Caco-2 (cell line): ENCODE measurements at regions not wholly inside any gene's neighbourhood (a gene's known extent, or its start where the extent isn't known, plus 50 kb on each side); places are given as distances from the start of the nearest gene placed in this dataset.

Experiments used
- BruUV-seq: library from RNA; stranded (reverse); fragments of 400-500 nt; replicated peaks from 2 replicates; lab custom pipeline; 2021; lab: Mats Ljungman, UMichigan
- CTCF ChIA-PET: fragments of 300-600 bp; sonication (Branson Sonifier 250); formaldehyde crosslinking; loops from one replicate; lab custom pipeline; 2022; ENCODE audit warnings: antibody characterized with exemption; lab: Charles Lee
- POLR2A ChIA-PET: fragments of 300-600 bp; sonication (Branson Sonifier 250); formaldehyde crosslinking; loops from one replicate; lab custom pipeline; 2022; ENCODE audit warnings: antibody characterized with exemption; lab: Charles Lee
- DNase-seq, 2 experiments: peaks; one replicate each; pipeline versions ENCODE4 v3.0.0 to v3.0.0-alpha.2; 2020 to 2022
- H3K27me3 ChIP-seq: replicated peaks from 2 replicates; pipeline ENCODE4 v1.6.0; 2011; ENCODE audit warnings: low read length; ENCODE audit not compliant: control insufficient read depth, insufficient read depth
- H3K36me3 ChIP-seq: 2 replicates; pipeline ENCODE4 v1.5.1; 2011; ENCODE audit warnings: low read length; ENCODE audit not compliant: control insufficient read depth, insufficient read depth
- H3K4me1 ChIP-seq: fragments of 250-450 bp; sonication (Bioruptor Pico); 2 replicates; pipeline ENCODE4 v1.5.1; 2020; ENCODE audit warnings: mild to moderate bottlenecking
- H3K4me3 ChIP-seq: 2 replicates; pipeline ENCODE4 v1.5.1; 2011; ENCODE audit warnings: low read depth, mild to moderate bottlenecking, control low read depth, low read length
- H3K9me3 ChIP-seq: fragments of 250-450 bp; sonication (Bioruptor Pico); 2 replicates; pipeline ENCODE4 v1.5.1; 2020; ENCODE audit warnings: mild to moderate bottlenecking, moderate library complexity
- H3K27ac Mint-ChIP-seq: one replicate; pipeline ENCODE4 v1.8.0; 2022; ENCODE audit warnings: mixed read lengths; ENCODE audit not compliant: unreplicated experiment
- H3K27me3 Mint-ChIP-seq: one replicate; pipeline ENCODE4 v1.8.0; 2022; ENCODE audit warnings: mixed read lengths; ENCODE audit not compliant: insufficient read depth, unreplicated experiment
- H3K36me3 Mint-ChIP-seq: one replicate; pipeline ENCODE4 v1.8.0; 2022; ENCODE audit warnings: mild to moderate bottlenecking, mixed read lengths; ENCODE audit not compliant: insufficient read depth, unreplicated experiment
- H3K4me1 Mint-ChIP-seq: one replicate; pipeline ENCODE4 v1.8.0; 2022; ENCODE audit warnings: low read depth, mixed read lengths; ENCODE audit not compliant: unreplicated experiment
- H3K4me3 Mint-ChIP-seq: one replicate; pipeline ENCODE4 v1.8.0; 2022; ENCODE audit warnings: mild to moderate bottlenecking, moderate library complexity, mixed read lengths; ENCODE audit not compliant: unreplicated experiment
- H3K9me3 Mint-ChIP-seq: one replicate; pipeline ENCODE4 v1.8.0; 2022; ENCODE audit warnings: mixed read lengths; ENCODE audit not compliant: unreplicated experiment
- intact Hi-C: fragments of 100-400 bp; cut with micrococcal nuclease; formaldehyde crosslinking; loops from one replicate; pipeline ENCODE4 v1.10.0; 2022; ENCODE audit not compliant: unreplicated experiment
- TF ChIP-seq, protein P1 (sequence below), 2 experiments: fragments of 200-600 bp in 1 of 2; IDR thresholded peaks; 1 replicate in 1 of 2; 2 replicates in 1 of 2; pipeline versions ENCODE4 v1.5.1 to v1.8.0; 2011 to 2022; ENCODE audit warnings: antibody characterized with exemption in 1 of 2, control low read depth in 1 of 2, inconsistent platforms in 1 of 2, low read depth in 1 of 2, low read length in 1 of 2, mild to moderate bottlenecking in 1 of 2, moderate library complexity in 1 of 2; ENCODE audit not compliant: insufficient read depth in 1 of 2, severe bottlenecking in 1 of 2, unreplicated experiment in 1 of 2

DNA sequence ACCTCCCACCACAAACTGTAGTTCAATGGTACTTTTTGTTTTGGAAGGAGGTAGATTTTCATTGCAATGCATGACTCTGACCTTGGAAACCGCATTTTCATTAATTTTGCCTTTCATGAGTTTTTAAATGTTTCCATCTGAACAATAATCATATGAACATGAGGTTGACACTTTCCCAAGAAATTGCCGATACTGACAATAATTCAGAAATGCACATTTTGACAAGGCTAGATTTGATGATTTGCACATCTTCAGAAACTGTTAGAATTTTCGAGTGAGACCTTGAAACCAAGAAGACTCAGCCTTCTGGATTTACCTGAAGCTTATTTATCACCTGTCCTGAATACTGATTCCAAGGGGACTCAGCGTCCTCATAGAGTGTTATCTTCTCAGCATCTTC lies 93.8 kb upstream of the NTRK2 start:
- TF ChIP-seq, protein P1, sequence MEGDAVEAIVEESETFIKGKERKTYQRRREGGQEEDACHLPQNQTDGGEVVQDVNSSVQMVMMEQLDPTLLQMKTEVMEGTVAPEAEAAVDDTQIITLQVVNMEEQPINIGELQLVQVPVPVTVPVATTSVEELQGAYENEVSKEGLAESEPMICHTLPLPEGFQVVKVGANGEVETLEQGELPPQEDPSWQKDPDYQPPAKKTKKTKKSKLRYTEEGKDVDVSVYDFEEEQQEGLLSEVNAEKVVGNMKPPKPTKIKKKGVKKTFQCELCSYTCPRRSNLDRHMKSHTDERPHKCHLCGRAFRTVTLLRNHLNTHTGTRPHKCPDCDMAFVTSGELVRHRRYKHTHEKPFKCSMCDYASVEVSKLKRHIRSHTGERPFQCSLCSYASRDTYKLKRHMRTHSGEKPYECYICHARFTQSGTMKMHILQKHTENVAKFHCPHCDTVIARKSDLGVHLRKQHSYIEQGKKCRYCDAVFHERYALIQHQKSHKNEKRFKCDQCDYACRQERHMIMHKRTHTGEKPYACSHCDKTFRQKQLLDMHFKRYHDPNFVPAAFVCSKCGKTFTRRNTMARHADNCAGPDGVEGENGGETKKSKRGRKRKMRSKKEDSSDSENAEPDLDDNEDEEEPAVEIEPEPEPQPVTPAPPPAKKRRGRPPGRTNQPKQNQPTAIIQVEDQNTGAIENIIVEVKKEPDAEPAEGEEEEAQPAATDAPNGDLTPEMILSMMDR (IDR thresholded peaks at IDR 0.05; ENCODE audit: insufficient read depth in 1 of 2, low read depth in 1 of 2, low read length in 1 of 2, severe bottlenecking in 1 of 2, unreplicated experiment in 1 of 2), result no peak
- no peak overlapping the region for H3K4me3 Mint-ChIP-seq
- CTCF ChIA-PET, result no interaction called here

DNA sequence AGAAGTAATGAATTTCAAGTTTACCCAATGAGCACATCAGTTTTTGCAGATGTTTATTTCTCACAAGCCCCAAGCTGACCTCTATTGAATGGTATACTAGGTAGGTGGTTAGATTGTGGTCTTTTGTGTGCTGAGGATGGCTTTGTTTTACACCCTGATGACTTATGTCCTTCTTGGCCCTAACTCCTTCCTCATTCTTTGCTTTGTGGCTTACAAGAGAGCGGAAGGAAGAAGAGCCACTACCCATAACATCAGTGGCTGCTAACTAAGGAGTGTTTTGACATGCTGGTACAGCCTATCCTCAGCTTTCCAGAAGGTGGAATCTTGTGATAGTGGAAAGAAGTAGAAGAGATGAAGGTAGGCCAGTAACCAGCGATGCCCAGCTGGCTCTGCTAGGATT lies 85.7 kb upstream of the NTRK2 start:
- H3K27me3 ChIP-seq, result no peaks in the 10 kb centered on the region
- CTCF ChIA-PET, result no interaction called here
- Mint-ChIP-seq H3K27ac (no peak overlapping the region), H3K9me3 (no peaks in the 10 kb centered on the region), H3K4me3 (no peak overlapping the region), H3K27me3 (peaks cover 7% of the 10 kb centered on the region), H3K36me3 (peaks cover 6% of the 10 kb centered on the region), H3K4me1 (no peaks in the 10 kb centered on the region)
- intact Hi-C loops, result no loop called here
- H3K36me3 ChIP-seq, result no peaks in the 10 kb centered on the region
- H3K4me1 ChIP-seq, result no peaks in the 10 kb centered on the region
- H3K4me3 ChIP-seq, result no peak overlapping the region
- no TSS peak for BruUV-seq
- POLR2A ChIA-PET, result no interaction called here
- no peak for DNase-seq
- no peaks in the 10 kb centered on the region for H3K9me3 ChIP-seq
- TF ChIP-seq, protein P1 (IDR thresholded peaks at IDR 0.05; ENCODE audit: insufficient read depth in 1 of 2, low read depth in 1 of 2, low read length in 1 of 2, severe bottlenecking in 1 of 2, unreplicated experiment in 1 of 2), result no peak

More for the DNA sequence above, 93.8 kb upstream of the NTRK2 start:
- H3K27me3 ChIP-seq, result no peaks in the 10 kb centered on the region
- H3K4me1 ChIP-seq, result no peaks in the 10 kb centered on the region
- H3K27ac Mint-ChIP-seq, result no peak overlapping the region
- H3K9me3 Mint-ChIP-seq, result no peaks in the 10 kb centered on the region
- H3K27me3 Mint-ChIP-seq, result peaks cover 10% of the 10 kb centered on the region
- POLR2A ChIA-PET, result no interaction called here
- DNase-seq, result no peak
- no peaks in the 10 kb centered on the region for H3K4me1 Mint-ChIP-seq
- BruUV-seq, result no TSS peak
- no peak overlapping the region for H3K4me3 ChIP-seq
- intact Hi-C loops, result no loop called here
- no peaks in the 10 kb centered on the region for H3K36me3 Mint-ChIP-seq
- no peaks in the 10 kb centered on the region for H3K36me3 ChIP-seq
- no peaks in the 10 kb centered on the region for H3K9me3 ChIP-seq

DNA sequence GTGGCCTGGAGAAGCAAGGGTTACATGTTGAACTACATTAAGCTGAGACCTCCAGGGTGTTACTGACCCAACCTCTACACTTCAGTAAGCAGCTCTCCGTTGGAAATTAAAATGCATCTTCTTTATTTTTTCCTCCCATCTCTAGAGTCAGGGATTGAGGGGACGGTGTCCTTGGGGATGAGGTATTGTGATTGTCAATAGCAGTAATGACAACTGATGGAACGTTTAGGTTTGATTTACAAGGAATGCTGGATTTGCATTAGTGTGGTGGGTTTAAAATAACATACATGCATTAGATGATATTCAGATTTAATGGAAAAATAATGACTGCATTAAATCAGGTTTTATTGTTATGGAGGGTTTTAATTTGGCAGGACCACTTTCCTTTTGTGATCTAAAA lies 82.9 kb upstream of the NTRK2 start:
- Histone ChIP-seq H3K9me3 (no peaks in the 10 kb centered on the region), H3K4me3 (no peak overlapping the region), H3K4me1 (no peaks in the 10 kb centered on the region), H3K36me3 (no peaks in the 10 kb centered on the region), H3K27me3 (no peaks in the 10 kb centered on the region)
- no TSS peak for BruUV-seq
- ChIA-PET POLR2A (no interaction called here), CTCF (no interaction called here)
- Mint-ChIP-seq H3K4me1 (no peaks in the 10 kb centered on the region), H3K27ac (no peak overlapping the region), H3K27me3 (peaks cover 7% of the 10 kb centered on the region), H3K4me3 (no peak overlapping the region), H3K9me3 (no peaks in the 10 kb centered on the region), H3K36me3 (peaks cover 6% of the 10 kb centered on the region)
- DNase-seq, result no peak
- intact Hi-C loops, result no loop called here
- TF ChIP-seq, protein P1 (IDR thresholded peaks at IDR 0.05; ENCODE audit: insufficient read depth in 1 of 2, low read depth in 1 of 2, low read length in 1 of 2, severe bottlenecking in 1 of 2, unreplicated experiment in 1 of 2), result no peak
